ENCODE measurements at regions not wholly inside any gene's neighbourhood (a gene's known extent, or its start where the extent isn't known, plus 50 kb on each side); places are given as distances from the start of the nearest gene placed in this dataset.
"Not testable (repeated sequence)": the region's sequence is repeated elsewhere in the genome, so short reads cannot be mapped to it uniquely, and the experiment has no call there.

- no peak overlapping the region for H3K4me2 ChIP-seq (ENCODE audit: extremely low read depth, insufficient read depth, low read length)
These were observed 323.0 kb downstream of the OMA1 start for GRCh38 chr1:58223522-58223921.

GRCh38 chr1:58220836-58221472, 325.6 kb downstream of the OMA1 start:
- no peak overlapping the region for H3K4me2 ChIP-seq (ENCODE audit: extremely low read depth, insufficient read depth, low read length)
- no peaks in the 10 kb centered on the region for H3K4me1 ChIP-seq (ENCODE audit: control insufficient read depth, extremely low read depth, insufficient read depth, low read length)
- H3K36me3 ChIP-seq (ENCODE audit: control insufficient read depth, insufficient read depth, low read length) = no peaks in the 10 kb centered on the region
- H3K79me2 ChIP-seq (ENCODE audit: control insufficient read depth, insufficient read depth, low read length) = no peaks in the 10 kb centered on the region
- H3K27ac ChIP-seq (ENCODE audit: insufficient read depth, low read length) = no peak overlapping the region
- no peak for DNase-seq (ENCODE audit: low read depth in 2 of 2)
- no peak for TF ChIP-seq CTCF (conservative IDR thresholded peaks at IDR 0.05 in 1 of 2, IDR thresholded peaks at IDR 0.05 in 1 of 2; ENCODE audit: low read depth in 1 of 2, low read length in 2 of 2)
- no peak for TF ChIP-seq EZH2 (IDR thresholded peaks at IDR 0.05; ENCODE audit: low read length, missing control alignments)
- no peak overlapping the region for H2AFZ ChIP-seq (ENCODE audit: low read length)
- no peak overlapping the region for H3K9ac ChIP-seq (ENCODE audit: insufficient read depth, low read length)
- no peaks in the 10 kb centered on the region for H3K9me3 ChIP-seq (ENCODE audit: control insufficient read depth, insufficient read depth, low read depth, low read length)
- no peak overlapping the region for H3K4me3 ChIP-seq (replicated peaks in 1 of 4; ENCODE audit: control extremely low read depth in 1 of 4, insufficient read depth in 1 of 4, low read depth in 3 of 4, low read length in 4 of 4)
- H4K20me1 ChIP-seq (ENCODE audit: control insufficient read depth, extremely low read depth, insufficient read depth, low read length) = no peaks in the 10 kb centered on the region
- no peaks in the 10 kb centered on the region for H3K27me3 ChIP-seq (ENCODE audit: control insufficient read depth, insufficient read depth, low read length)

More at GRCh38 chr1:58223522-58223921, 323.0 kb downstream of the OMA1 start:
- no peak for DNase-seq (ENCODE audit: low read depth in 2 of 2)
- Histone ChIP-seq H2AFZ (ENCODE audit: low read length) (no peak overlapping the region), H3K4me1 (ENCODE audit: control insufficient read depth, extremely low read depth, insufficient read depth, low read length) (no peaks in the 10 kb centered on the region), H3K9me3 (ENCODE audit: control insufficient read depth, insufficient read depth, low read depth, low read length) (no peaks in the 10 kb centered on the region), H3K79me2 (ENCODE audit: control insufficient read depth, insufficient read depth, low read length) (no peaks in the 10 kb centered on the region), H3K27ac (ENCODE audit: insufficient read depth, low read length) (no peak overlapping the region), H4K20me1 (ENCODE audit: control insufficient read depth, extremely low read depth, insufficient read depth, low read length) (no peaks in the 10 kb centered on the region), H3K27me3 (ENCODE audit: control insufficient read depth, insufficient read depth, low read length) (no peaks in the 10 kb centered on the region), H3K9ac (ENCODE audit: insufficient read depth, low read length) (no peak overlapping the region), H3K36me3 (ENCODE audit: control insufficient read depth, insufficient read depth, low read length) (no peaks in the 10 kb centered on the region), H3K4me3 (replicated peaks in 1 of 4; ENCODE audit: control extremely low read depth in 1 of 4, insufficient read depth in 1 of 4, low read depth in 3 of 4, low read length in 4 of 4) (no peak overlapping the region)
- TF ChIP-seq CTCF (conservative IDR thresholded peaks at IDR 0.05 in 1 of 2, IDR thresholded peaks at IDR 0.05 in 1 of 2; ENCODE audit: low read depth in 1 of 2, low read length in 2 of 2) = no peak
- TF ChIP-seq EZH2 (IDR thresholded peaks at IDR 0.05; ENCODE audit: low read length, missing control alignments) = no peak

GRCh38 chr1:58216169-58216568, 330.4 kb downstream of the OMA1 start:
- not testable (repeated sequence) for H4K20me1 ChIP-seq (ENCODE audit: control insufficient read depth, extremely low read depth, insufficient read depth, low read length); H3K9me3 ChIP-seq (ENCODE audit: control insufficient read depth, insufficient read depth, low read depth, low read length); H3K27me3 ChIP-seq (ENCODE audit: control insufficient read depth, insufficient read depth, low read length); H2AFZ ChIP-seq (ENCODE audit: low read length); H3K4me2 ChIP-seq (ENCODE audit: extremely low read depth, insufficient read depth, low read length); H3K79me2 ChIP-seq (ENCODE audit: control insufficient read depth, insufficient read depth, low read length); DNase-seq (ENCODE audit: low read depth in 2 of 2); H3K36me3 ChIP-seq (ENCODE audit: control insufficient read depth, insufficient read depth, low read length); H3K4me3 ChIP-seq (replicated peaks in 1 of 4; ENCODE audit: control extremely low read depth in 1 of 4, insufficient read depth in 1 of 4, low read depth in 3 of 4, low read length in 4 of 4); H3K27ac ChIP-seq (ENCODE audit: insufficient read depth, low read length); H3K4me1 ChIP-seq (ENCODE audit: control insufficient read depth, extremely low read depth, insufficient read depth, low read length); H3K9ac ChIP-seq (ENCODE audit: insufficient read depth, low read length)
